HG03442 (cell line): ENCODE measurements at regions not wholly inside any gene's neighbourhood (a gene's known extent, or its start where the extent isn't known, plus 50 kb on each side); places are given as distances from the start of the nearest gene placed in this dataset.
A peak's percentile ranks its signal among the peaks of the same experiment; 100 is the strongest.
"Not testable (repeated sequence)": the region's sequence is repeated elsewhere in the genome, so short reads cannot be mapped to it uniquely, and the experiment has no call there.

Experiments used
- ATAC-seq: cut with Tn5 transposase; IDR thresholded peaks from one replicate; pipeline ENCODE4 v1.9.1; 2021; ENCODE audit warnings: mild to moderate bottlenecking, moderate library complexity; ENCODE audit not compliant: unreplicated experiment

DNA sequence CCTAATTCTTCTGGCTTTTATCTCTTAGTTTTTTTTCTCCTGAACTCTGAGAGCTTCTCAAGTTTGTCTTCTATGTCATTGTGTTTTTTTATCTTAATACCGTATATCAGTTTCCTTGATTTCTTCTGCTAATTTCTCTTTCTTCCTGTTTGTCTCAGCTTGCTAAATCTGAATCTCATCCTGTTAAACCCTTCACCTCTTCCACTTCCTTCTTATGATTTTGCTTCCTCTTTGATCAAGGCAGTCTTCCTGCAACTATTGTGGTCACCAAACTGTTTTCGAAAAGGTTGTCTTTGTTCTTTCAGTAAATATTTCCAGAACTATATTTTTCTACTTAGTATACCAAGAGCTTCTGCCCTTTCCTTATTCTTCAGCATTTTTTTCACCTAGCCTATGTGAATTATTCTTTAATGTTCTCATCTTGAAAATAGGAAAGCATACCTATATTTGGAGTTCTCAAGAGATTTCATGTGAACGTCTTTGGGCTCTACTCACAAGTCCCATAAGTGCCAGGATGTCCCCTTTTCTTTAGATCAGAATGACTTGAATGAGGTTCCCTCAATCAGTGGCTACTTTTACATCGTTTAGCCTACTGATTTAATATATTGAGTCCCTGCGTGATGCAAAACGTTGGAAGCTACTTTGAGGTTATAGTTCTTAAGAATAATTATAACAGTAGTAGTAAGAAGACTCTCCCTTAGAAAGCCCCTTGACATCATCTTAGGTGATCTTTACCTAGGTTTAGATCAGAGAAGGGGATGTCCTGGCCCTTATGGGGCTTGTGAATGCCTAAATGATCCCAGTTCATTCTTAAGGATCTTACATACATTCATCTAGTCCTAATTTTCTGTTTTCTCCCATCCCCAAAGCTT lies 415.4 kb upstream of the AUTS2 start:
- ATAC-seq, result no peak

DNA sequence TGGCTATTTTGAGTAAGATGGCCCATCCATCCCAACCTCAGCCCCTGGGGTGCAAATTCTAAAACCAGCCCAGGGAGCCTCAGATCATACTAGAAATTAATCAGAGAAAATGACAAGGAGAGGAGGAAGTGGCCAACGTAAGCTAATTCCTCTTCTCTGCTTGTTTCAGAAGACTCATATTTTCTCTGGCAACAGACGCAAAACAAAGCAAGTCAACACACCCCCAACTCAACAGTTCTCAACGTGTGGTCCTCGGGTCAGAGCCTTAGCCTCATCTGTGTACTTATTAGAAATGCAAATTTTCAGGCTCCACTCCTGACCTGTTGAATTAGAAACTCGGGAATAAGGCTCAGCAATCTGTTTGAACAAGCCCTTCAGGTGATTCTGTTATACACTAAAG lies 413.9 kb upstream of the AUTS2 start:
- no peak for ATAC-seq

DNA sequence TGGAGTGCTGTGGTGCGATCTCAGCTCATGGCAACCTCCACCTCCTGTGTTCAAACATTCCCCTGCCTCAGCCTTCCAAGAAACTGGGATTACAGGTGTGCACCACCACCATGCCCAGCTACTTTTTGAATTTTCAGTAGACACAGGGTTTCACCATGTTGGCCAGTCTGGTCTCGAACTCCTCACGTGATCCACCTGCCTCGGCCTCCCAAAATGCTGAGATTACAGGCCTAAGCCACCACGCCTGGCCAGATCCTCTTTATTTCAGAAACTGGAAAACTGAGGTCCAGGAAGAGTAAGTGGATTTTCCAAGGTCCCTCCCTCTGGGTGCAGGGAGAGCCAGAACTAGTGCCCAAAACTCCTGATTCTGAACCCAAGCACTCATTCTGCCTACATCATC lies 413.1 kb upstream of the AUTS2 start:
- no peak for ATAC-seq

DNA sequence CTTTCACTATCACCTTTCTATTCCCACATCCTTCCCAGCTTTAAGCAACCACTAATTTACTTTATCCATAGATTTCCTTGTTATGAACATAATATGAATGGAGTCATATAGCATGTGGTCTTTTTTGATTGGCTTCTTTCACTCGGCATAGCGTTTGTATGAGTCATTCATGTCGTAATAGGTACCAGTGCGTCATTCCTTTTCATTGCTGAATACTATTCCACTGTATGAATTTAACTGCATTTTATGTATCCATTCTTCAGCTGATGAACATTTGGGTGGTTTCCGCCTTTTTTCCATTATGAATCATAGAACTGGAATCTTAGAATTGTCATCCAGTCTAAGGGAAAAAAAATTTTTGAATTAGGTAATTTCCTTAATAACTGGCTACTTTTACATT lies 411.3 kb upstream of the AUTS2 start:
- ATAC-seq, result no peak

DNA sequence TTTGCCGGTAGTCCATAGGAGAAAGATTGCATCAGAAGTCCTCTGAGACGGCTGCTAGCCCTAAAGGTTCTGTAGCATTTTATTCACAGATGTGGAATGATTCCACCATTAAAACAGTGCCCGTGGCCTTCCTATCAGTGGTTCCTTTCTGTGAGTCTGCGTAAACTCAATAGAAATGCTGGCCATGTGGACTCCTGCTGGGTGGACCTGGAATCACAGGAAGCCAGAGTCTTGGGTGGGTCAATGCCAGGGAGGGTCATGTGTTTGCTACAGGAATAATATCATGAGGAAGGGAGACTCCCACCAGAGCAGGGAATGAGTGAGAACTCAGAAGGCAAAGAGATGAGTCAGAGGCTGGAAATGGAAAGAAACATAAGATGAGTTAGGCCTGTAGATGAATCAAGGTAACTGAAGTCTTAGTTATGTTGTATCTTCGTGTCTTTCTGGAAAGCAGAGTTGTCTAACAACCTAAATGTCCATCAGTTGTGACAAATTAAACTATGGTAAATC lies 410.4 kb upstream of the AUTS2 start:
- ATAC-seq, result no peak

DNA sequence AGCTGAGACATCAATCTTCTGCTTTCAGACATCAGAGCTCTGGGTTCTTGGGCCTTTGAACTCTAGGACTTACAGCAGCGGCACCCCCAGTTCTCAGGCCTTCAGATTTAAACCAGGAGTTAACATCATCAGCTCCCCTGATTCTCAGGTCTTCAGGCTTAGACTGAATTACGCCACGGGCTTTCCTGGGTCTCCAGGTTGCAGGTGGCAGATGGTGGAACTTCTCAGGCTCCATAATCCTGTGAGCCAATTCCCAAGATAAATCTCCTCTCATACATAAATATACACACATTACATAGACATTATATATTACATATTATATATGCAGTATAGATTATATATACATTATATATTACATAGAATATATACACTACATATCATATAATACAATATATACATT lies 408.9 kb upstream of the AUTS2 start:
- ATAC-seq, result no peak

DNA sequence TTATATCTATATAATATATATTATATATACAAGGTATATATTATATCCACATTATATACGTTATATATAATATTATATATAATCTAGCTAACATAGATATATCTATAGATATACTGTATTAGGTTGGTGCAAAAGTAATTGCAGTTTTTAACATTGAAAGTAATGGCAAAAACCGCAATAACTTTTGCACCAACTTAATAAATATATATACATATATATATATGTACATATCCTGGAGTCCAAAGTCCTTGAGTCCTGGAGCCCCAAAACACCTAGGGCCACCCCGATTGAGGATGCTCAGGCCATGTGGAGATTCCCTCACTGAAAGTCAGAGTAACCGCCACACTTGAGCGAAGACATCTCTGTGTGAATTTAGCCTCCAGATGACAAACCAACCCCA lies 408.2 kb upstream of the AUTS2 start:
- no peak for ATAC-seq

DNA sequence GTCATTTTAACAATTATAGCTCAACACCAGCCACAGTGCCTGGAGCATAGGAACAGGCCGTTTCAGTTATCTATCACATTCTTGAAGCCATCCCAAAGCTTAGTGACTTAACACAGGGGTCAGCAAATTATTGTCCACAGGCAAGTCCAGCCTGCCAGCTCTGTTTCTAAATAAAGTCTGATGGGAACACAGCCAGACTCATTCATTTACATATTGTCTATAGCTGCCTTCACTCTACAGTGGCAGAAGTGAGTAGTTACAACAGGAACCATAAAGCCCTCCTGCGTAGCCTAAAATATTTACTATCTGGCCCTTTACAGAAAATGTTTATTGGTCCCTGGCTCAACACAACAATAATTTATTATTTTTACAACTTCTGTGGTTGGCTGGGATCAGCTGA lies 407.5 kb upstream of the AUTS2 start:
- no peak for ATAC-seq

DNA sequence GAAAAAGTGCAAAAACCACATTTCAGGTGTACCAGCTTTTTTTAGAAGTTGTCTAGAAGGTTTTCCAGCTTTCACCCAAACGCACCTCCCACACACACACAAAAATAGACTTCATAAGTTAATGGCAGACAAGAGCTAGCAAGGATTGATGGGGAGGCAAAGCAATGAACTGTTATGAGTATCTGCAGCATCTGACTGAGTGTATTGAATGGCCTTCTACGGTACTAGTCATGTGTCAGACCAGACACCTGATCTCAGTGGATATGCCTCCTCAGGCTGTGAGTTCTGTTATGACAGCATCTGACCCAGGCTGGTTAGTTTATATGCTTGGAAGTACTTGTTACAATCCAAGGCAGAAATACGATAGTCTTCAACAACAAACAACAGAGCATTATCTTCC lies 406.1 kb upstream of the AUTS2 start:
- ATAC-seq, result peak; percentile 72

DNA sequence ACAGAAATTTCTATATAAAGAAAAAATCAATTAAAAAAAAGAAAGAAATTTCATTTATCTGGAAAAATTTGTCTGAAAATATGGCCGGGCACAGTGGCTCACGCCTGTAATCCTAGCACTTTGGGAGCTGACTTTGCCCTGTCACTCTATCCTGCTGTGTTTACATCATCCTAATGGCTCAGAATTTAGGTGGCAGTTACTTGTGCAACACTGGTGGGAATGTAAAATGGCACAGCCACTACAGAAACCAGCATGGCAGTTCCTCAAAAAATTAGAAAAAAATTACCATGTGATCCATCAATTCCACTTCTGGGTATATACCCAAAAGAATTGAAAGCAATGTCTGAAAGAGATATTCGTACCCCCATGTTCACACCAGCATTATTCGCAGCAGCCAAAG lies 405.2 kb upstream of the AUTS2 start:
- ATAC-seq, result no peak

DNA sequence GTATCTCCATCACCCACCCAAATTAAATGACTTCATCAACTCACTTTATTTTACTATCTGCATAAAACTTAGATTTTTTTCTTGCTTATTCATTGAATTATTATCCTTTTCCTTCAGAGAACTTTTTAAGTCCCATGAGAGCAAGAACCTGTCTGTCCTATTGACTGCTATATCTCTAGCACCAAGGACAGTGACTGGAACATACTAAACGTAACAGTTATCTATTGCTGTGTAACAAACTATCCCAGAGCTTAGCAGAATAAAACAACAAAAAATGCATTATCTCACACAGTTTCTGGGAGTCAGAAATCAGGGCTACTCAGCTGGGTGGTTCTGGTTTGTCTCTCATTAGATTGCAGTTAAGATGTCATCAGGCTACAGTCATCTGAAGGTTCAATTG lies 401.7 kb upstream of the AUTS2 start:
- no peak for ATAC-seq

DNA sequence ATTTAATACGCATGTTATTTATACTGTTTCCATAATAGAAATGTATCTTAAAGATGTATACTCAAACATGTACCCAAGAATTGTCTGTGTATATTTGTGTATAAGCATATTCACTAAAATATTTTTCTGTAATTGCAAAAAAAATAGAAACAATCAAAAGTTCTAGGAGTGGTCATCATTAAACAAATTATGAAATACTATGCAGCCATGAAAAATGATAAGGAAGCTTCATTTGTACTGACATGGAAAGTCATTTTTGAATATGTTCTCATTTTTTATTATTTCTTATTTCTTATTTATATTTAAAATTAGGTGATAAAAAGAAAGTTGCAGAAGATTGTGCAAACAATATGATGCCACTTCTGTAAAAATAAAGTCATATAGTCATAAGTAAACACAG lies 400.0 kb upstream of the AUTS2 start:
- ATAC-seq, result no peak

DNA sequence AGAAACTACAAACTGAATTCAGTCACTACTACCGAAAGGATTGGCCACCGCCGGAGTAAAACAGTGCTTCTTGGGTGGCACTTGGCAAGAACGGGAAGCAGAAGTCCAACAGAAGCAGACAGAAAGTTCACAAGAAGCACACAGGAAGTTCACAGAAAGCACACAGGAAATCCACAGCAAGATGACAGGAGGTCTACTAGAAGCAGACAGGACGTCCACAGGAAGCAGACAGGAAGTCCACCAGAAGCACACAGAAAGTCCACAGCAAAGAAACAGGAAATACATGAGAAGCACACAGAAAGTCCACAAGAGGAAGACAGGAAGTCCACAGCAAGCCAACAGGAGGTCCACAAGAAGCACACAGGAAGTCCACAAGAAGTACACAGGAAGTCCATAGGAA lies 399.2 kb upstream of the AUTS2 start:
- no peak for ATAC-seq

DNA sequence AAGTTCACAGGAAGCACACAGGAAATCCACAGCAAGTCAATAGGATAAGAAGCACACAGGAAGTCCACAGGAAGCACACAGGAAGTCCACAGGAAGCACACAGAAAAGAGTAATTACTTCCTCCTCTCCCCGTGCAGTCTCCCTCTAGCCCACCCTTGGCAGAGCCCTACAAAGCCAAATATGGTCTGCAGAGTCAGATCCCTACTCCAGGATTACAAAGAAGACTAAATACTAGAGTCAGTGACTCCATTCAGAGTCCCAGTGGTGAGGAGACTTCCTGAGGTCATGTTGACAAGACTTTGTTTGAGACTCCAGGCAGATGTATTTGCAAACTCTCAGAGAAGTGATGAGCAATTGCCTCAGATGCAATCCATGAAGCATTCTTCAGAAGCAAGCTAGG lies 398.6 kb upstream of the AUTS2 start:
- ATAC-seq, result no peak

DNA sequence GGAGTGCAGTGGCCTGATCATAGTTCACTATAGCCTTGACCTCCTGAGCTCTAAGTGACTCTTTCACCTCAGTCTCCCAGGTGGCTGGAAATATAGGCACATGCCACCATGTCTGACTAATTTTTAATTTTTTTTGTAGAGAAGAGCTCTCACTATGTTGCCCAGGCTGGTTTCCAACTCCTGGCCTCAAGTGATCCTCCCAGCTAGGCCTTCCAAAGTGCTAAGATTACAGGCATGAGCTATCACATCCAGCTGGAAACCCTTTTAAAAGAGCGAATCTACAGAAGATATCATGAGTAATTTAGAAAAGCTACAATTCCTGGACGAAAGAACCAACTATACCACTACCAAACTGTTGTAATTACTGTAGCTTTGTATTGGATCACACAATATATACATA lies 394.4 kb upstream of the AUTS2 start:
- ATAC-seq, result no peak

DNA sequence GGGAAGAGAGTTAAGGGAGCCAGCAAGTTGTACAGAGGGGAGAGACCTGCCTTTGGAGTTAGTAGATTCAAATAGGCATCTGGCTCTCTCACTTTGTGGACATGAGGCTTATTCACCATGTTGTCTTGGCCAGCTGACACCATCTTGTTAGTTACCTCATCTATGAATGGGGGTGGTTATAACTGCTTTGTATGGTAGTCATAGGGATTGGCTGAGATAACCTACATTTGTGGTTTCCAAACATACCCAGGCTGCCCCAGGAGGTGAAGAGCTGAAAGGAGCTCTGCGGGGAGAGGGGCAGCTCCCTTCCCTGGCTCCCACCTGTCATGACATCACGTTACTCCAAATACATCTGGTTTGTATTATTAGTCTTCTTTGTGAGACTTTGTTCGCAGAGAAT lies 393.3 kb upstream of the AUTS2 start:
- ATAC-seq, result no peak

DNA sequence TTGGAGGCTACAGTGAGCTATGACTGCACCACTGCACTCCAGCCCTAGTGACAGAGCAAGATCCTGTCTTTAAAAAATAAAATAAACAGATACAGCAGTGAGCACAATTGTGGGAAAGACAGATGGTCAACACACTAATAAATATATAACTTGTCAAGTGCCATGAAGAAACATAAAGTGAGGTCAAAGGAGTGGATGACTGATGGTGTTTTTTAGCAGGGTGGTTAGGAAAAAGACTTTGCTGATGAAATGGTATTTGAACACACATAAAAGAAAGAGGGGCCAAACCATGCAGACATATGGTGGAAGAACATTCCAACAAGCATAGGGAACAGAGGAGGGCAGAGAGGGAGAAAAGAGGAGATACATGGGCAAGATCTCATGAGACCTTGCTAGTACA lies 392.7 kb upstream of the AUTS2 start:
- no peak for ATAC-seq

DNA sequence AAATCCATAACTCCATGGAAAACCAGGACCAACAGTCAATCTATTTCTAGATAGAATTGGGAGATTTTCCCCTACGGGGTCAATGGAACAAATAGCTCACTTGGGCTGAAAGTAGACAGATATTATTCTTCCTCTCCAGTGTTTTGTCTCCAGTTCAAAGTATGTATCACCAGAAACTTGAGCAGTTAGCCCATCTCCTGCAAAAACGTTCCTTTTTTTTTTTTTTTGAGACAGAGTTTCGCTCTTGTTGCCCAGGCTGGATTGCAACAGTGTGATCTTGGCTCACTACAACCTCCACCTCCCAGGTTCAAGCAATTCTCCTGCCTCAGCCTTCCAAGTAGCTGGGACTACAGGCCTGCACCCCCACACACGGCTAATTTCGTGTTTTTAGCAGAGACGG lies 390.0 kb upstream of the AUTS2 start:
- ATAC-seq, result no peak

DNA sequence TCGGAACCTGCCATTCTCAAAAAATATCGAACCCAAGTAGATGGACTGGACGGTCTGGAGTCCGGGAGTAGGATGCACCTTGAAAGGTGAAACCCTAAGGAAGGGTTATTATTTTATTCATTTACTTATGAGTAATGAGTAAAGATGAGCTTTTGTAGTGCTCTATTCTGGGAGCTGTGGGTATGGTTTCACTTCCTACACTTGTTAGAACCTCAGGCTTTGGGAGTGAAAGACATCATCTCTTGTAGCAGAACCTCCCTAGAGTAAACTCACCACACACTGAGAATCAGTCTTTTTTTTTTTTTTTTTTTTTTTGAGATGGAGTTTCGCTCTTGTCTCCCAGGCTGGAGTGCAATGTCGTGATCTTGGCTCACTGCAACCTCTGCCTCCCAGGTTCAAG lies 389.4 kb upstream of the AUTS2 start:
- ATAC-seq, result no peak

DNA sequence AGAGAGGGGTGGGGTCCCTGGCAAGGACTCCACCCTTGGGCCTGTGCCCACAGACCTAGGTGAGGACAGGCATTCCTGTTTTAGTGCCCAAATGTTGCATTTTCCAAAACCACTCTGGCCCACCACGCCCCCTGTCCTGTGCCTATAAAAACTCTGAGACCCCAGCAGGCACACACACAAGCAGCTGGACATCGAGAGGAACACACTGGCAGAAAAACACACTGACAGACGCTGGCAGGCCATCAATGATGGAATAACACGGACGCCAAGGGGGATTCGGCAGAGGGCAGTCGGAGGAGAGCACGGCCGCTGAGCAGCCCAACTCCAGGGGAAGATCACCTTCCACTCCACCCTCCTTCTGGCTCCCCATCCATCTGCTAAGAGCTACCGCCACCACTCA lies 386.9 kb upstream of the AUTS2 start:
- no peak for ATAC-seq

DNA sequence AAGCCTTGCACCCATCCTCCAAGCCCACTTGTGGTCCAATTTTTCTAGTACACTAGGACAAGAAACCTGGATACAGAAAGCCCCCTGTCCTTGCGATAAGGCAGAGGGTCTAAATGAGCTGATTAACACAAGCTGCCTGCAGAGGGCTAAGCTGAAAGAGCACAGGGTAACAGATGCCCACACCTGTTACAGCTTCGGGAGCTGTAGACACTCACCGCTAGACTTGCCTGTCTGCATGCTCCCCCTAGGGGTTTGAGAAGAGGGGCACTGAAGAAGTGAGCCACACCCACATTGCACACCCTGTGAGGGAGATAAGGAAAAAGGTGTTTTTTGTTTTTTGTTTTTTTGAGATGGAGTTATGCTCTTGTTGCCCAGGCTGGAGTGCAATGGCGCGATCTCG lies 386.5 kb upstream of the AUTS2 start:
- no peak for ATAC-seq

DNA sequence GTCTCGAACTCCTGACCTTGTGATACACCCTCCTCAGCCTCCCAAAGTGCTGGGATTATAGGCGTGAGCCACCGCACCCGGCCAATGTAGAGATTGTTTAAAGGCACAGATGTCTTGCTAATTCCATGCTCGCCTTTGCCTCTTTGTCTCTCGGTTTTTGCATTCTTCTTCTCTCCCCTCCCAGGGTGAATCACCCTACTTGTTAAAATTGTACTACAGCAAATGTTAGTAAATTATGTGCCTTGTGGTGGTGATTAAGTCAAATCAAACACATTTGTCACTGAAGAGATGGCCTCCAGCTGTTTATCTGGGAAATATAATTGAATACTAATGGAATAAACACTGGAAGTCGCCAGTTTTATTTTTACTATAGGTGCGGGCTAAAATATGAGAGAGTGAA lies 384.4 kb upstream of the AUTS2 start:
- ATAC-seq, result no peak

DNA sequence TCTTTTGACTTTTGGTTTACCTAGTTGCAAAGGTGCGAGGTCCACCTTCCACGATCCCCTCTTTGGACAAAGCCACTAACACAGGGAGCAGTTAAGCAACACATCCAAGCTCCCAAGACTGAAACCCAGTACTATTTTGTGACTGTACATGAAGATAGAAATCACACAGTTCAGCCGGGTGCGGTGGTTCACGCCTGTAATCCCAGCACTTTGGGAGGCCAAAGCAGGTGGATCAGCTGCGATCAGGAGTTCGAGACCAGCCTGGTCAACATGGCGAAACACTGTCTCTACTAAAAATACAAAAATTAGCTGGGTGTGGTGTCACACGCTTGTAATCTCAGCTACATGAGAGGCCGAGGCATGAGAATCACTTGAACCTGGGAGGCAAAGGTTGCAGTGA lies 382.8 kb upstream of the AUTS2 start:
- not testable (repeated sequence) for ATAC-seq
